Inferior parietal cortex (tissue), 1 donor: ENCODE measurements at regions not wholly inside any gene's neighbourhood (a gene's known extent, or its start where the extent isn't known, plus 50 kb on each side); places are given as distances from the start of the nearest gene placed in this dataset.

Experiments
- DNase-seq: peaks from one replicate; pipeline ENCODE4 v3.0.0-alpha.2; 2016; ENCODE audit errors: extremely low spot score

DNA sequence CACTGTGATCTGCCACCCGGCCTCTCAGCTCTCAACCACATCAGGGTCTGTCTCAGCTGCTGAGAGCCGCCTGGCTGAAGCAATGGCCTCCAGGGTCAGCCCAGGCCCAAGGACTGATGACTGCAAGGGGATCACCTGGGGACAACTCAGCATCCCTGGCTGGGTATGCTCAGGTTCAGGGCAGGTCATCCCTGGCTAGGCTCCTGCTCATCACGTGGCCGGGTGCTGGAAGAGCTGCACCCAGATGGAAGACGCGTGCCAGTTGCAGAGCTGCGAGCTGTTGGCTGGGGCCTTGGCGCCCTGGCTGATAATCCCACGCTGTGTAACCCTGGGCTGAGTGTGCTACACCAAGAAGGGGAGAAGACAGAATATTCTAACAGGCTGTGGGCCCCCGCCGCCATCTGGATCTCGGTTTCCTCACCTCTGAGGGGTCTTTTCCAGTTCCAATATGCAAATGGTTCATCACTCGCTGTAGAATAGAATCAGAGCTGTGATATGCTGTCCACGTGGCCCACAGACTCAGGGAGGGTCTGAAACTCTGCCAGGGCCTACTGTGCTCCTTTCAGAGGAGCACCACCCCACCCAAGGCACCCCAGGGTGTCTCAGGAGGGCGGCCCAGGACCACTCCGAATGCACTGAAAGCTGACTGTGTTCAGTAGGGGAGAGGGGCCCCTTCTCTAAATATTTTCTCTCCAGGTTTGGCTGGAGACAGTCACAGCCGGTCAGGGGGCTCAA lies 338.8 kb downstream of the BCOR start:
- no peak for DNase-seq

- DNase-seq = no peak
Measured at GRCh38 chrX:39759526-39760224, 338.1 kb downstream of the BCOR start.

- no peak for DNase-seq
Measured at GRCh38 chrX:39760930-39761329, 336.8 kb downstream of the BCOR start.

DNA sequence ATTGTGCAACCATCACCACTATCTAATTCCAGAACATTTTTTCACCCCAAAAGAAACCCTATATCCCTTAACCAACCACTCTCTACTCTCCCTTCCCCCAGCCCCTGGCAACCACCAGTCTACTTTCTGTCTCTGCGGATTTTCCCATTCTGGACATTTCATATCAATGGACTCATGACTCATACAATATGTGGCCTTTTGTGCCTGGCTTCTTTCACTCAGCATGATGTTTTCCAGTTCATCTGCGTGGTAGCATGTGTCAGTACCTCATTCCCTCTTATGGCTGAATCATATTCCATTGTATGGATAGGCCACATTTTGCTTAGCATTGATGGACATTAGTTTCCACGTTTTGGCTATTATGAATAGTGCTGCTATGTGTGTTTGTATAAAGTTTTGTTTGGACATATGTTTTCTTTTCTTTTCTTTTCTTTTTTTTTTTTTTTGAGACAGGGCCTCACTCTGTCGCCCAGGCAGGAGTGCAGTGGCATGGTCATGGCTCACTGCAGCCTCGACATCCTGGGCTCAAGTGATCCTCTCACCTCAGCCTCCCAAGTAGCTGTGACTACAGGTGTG lies 335.4 kb downstream of the BCOR start:
- DNase-seq = no peak

DNA sequence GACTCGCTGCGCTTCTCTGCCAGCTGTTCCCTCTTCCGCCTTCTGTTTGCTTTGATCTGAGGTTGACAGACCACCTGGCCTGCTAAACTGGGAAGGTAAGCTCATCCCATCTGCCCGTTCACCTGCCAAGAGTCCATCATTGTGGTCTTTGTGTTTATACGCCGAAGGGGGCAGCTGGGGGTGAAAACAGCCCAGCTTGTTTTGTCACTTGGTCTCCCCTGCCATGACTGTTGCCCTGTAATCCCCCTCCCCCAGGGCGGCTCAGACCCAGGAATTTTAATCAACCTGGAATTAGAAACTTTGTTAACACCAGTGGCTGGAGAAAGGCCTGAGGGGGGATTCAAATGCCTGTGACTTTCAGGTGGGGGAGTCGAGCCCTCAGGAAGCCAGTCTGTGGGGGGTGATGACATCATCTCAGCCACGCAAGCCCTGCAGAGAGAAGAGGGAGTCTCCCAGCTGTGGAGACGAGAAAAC lies 333.3 kb downstream of the BCOR start:
- DNase-seq = no peak

- DNase-seq = no peak
Measured at GRCh38 chrX:39765327-39765726, 332.4 kb downstream of the BCOR start.

- no peak for DNase-seq
Measured at GRCh38 chrX:39766085-39766726, 331.6 kb downstream of the BCOR start.

- no peak for DNase-seq
Measured at GRCh38 chrX:39766855-39767254, 330.9 kb downstream of the BCOR start.

GRCh38 chrX:39767446-39767845 lies 330.3 kb downstream of the BCOR start:
- no peak for DNase-seq

DNA sequence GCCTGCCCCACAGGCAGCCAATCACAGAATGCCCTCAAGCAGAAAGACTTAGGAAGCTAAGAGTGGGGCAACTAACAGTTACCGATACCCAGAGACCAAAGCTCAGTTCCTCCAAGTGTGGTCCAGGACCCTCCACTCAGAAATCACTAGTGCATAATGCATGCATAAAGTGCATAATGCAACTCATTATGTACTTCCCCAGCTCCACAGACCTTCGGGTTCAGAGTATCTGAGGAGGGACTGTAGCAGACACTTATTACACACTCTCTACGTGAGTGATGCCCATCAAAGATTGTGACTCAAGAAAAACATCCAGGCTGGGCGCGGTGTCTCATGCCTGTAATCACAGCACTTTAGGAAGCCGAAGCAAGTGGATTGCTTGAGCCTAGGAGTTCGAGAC lies 328.0 kb downstream of the BCOR start:
- DNase-seq = no peak

- no peak for DNase-seq
Measured at GRCh38 chrX:39771089-39771488, 326.7 kb downstream of the BCOR start.

DNA sequence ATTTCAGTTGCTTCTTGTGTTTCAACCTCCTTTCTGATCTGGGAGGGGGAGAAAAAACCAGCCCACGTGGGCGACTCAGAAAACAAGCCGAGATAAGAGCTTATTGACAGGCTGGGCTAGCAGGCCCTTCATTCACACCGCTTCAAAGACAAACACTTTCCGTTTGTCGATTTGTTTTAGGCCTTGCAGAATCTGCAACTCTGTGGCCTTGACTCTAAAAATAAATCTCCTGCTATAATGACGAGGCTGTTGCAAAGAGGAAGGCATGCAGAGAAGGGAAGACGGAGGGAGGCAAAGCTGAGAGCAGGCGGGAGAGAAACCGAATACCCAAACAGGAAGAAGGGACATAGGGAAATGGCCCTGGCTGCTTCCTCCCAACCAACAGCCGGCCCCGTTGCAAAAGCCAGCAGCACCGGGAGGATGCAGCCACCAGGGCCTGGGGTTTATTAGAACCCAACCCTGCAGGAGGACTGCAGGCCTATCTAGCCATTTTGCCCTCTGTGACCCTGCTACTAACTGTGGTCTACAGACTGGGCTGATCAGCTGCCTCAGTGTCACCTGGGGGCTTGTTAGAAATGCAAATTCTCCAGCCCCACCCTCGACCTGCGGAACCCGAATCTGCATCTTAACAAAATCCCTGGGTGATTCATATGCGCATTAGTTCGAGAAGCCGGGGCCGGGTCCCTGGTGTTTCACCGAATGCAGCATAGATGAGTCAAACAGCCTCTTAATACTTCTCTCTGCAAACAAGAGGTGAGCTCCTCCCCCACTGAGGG lies 325.5 kb downstream of the BCOR start:
- DNase-seq = no peak

DNA sequence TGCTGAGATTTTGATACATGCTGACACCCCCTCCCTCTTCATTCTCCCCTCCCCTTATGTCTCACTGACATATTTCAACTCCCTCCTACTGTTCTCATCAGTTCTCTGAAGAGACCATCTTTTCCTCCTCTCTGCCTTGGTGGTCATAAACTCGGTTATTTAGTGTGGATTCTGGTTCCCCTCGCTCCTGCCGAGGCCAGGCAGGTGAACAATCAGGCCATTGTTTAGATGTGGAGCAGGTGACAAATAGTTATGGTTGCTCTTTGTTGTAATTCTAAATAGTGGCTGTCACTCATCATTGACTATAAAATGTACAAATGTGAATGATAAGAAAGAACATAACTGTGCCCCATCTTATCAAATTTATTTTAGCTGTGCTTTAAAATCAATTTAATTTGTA lies 324.6 kb downstream of the BCOR start:
- DNase-seq = no peak

DNA sequence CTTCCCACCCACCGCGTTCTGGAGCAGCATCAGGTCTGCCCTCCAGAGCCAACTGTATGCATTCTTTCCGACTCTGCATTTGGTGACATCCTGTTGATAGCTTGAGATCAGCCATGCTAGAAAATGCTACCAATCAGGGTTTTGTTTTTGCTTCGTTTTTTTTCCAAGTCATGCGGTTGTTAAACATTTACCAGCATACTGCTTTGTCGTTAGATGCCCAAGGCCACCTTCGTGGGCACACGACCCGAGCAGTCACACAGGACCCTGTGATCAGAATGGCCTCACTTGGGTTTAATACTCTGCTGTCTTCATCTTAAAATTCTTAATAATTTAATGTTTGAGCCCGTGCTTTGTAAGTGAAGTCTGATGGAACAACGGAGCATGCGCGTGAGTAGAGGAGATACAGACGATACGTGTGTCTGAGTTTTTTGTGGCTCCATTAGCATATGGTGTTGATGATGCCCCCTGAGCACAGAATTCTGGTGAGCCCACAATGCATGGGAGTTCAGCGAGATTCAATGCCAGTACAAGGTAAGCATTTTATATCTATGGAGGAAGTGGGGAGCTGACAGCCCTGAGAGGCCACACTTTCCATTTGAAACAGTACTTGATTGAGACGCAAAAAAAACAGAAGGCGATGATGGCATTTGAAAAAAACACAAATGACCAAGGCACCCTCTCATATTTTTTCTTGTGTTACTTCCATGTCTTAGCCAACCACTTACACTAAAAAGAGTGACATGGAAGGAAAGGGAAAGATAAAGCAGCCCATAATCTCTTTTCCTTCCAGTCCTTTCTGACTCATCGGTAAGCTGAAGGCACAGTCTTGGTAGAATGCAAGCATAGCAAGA lies 323.6 kb downstream of the BCOR start:
- DNase-seq = no peak

DNA sequence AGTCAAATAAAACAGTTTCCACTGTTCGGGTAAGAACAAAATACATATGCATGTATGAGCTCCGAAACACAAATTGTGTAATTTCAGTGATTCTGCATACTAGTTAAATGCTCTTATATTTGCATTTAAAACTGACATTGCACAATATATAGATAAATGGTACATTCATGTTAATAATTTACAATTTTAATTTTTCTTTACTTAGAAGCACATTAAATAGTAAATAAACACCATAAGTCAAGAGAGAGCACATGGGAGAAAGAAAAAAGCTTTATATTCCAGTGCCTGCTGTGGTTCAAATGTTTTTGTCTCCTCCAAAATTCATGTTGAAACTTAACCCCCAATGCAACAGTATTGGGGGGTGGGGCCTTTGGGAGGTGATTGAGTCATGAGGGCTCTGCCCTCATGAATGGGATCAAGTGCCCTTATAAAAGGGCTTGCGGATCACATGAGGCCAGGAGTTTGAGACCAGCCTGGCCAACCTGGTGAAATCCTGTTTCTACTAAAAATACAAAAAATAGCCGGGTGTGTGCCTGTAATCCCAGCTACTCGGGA lies 322.9 kb downstream of the BCOR start:
- no peak for DNase-seq

DNA sequence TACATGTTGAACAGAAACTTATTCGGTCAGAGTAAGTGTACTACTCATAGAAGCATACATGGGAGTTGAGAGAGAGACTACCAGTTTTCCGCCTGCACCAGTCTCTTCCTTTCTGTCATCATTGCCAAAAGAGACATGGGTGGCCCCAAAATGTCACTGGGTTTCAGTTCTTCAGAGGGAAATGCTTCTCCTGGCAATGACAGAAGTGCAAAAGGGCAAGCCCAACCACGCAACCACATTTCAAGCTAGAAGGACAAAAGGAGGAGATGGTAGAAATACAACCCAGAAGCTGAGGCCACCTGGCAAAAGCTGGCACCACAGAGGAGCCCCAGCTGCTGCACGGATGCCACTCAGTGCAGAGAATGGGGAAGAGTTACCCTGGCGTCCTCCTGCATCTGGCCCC lies 320.1 kb downstream of the BCOR start:
- DNase-seq = no peak

- no peak for DNase-seq
Measured at GRCh38 chrX:39779952-39780783, 317.6 kb downstream of the BCOR start.

GRCh38 chrX:39782276-39782675 lies 315.5 kb downstream of the BCOR start:
- DNase-seq = no peak

DNA sequence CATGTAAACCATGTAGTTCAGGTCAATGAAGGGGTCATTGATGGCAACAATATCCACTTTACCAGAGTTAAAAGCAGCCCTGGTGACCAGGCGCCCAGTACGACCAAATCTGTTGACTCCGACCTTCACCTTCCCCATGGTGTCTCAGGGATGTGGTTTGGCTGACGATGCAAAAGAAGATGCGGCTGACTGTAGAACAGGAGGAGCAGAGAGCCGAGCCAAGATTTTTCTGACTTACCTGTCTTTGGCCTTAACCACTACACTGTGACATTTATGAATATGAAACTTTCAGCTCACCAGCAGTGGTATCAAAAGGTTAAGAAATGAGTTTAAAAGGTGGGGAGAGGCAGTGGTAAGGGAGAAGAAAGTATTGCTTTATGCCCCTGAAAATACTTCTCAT lies 309.8 kb downstream of the BCOR start:
- no peak for DNase-seq

GRCh38 chrX:39788521-39788920 lies 309.2 kb downstream of the BCOR start:
- DNase-seq = no peak
